HG02588 (cell line): ENCODE measurements at regions not wholly inside any gene's neighbourhood (a gene's known extent, or its start where the extent isn't known, plus 50 kb on each side); places are given as distances from the start of the nearest gene placed in this dataset.

ENCODE experiments used
- ATAC-seq: cut with Tn5 transposase; IDR thresholded peaks from one replicate; pipeline ENCODE4 v1.9.1; 2021; ENCODE audit warnings: mild to moderate bottlenecking, moderate library complexity; ENCODE audit not compliant: unreplicated experiment

DNA sequence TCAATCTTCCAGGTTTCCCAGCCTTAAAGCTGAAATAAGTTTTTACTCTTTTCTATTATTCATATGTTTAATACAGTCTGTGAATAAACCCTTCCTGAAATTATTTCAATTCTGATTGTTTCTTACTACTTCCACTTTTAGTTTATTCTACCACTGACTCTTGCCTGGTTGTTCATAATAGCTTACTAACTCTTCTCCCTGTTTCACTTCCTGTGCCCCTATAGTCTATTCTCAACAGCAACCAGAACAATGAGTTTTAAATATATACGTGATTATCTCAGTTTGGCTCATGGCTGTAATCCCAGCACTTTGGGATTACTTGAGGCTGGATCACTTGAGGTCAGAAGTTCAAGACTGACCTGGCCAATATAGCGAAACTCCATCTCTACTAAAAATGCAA, 408.0 kb upstream of the SPOCK3 start:
- no peak for ATAC-seq

DNA sequence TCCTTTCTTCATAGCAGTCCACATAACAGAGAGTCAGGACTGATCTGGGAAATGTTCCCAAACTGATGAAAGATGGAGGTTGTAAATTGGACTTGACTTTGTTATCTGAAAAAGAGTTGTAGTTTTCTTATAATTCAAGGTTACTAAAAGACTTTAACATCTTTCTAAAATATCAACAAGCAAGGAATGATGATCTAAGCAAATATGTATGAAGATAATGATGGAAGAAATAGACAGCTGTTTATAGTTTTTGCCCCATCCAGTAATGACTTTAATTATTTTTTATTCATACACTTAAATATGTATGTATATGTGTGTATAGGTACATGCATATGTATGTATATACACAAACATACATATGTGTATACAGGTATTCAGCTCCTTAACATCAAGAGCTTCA, 411.1 kb upstream of the SPOCK3 start:
- no peak for ATAC-seq

DNA sequence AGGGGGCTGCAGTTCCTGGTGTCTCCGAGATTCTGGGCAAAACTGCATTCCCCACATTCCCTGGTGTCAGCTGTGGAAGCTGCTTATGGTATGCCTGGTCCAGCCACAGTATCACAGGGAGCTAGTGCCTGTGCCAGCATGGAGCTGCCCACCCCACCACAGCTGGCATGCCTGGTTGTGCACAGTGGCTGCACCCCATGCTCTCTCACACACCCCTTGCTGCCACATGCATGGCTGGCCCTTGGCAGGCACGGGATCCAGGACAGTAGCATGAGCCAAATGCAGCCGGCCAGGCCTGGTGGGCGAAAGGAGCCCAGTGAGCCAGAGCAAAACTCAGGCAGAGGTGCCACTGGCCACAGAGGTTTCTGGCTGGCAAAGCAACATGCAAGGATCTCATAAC, 418.0 kb upstream of the SPOCK3 start:
- ATAC-seq: no peak

DNA sequence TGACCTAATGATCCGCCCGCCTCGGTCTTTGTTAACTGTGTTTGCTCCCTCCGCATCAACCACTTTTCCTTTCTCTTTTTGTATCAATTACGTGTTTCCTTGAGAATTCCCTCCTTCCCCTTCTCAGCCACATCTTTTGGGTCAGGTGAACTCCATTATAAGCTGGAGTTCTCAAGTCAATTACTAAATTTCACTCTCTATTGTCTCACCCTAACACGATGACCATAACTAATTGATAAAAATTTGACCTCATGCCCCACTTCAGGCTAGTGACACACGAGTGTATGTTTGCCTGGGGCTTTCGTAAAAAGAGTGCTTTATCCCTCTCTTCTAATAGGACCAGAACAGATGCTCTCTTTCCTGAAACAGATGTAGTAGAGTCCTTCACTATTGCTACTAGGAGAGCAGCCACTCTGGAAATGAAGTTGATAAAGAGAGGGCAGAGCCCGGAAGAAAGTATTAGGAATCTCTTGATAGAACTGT, 403.6 kb upstream of the ANXA10 start:
- ATAC-seq: no peak

DNA sequence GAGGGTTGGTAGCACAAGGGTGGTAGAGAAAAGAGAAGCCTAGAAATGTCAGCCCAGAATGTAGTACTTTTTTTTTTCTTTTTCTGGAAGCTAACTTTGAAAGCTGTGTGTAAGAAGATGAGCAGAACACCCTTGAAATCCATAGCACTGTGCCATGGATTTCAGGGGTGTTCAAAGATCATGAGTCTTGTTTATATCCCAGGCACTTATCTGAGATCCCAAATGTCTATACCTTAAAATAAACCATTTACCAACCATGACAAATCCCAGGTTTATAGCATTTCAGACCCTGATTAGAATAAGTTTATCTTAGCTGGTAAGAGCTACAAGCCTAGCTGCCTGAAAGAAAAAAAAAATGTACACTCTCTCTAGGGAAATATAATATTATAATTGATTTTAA, 389.9 kb upstream of the ANXA10 start:
- ATAC-seq: no peak

DNA sequence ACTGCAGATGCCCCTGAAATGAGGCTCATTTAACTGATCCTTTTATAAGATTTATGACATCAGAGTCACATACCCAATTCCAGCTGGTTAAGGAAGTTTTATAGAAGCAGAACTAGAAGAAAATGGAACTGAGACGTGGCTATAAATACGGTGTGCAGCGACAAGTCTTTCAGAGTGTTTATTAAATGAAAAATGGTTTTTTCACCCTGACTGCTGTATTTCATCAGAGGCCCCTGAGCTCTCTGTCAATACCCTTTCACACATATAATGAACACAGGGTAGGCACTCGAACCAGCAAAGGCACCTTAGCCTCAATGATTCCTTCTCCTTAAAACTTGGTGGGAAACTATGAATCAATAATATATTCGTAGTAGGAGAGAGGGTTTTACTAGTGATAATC, 380.8 kb upstream of the ANXA10 start:
- no peak for ATAC-seq

DNA sequence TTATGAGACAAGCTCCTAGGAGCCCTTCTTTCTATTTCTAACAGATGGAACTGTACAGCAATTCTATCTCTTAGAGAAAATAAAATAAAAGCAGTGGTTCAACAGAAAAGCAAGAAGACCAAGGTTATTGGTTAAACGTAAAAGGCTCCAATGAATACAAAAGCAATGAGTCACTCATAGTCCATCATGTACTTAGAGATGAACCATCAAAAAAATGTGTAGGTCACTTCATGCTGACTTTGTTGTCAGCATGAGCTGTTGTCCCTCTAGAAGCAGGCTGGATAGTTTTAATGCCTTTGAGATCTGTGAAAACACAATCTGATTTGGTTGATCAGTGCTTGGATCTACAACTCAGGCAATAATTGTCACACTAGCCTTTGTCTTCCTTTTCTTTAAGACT, 378.6 kb upstream of the ANXA10 start:
- no peak for ATAC-seq

DNA sequence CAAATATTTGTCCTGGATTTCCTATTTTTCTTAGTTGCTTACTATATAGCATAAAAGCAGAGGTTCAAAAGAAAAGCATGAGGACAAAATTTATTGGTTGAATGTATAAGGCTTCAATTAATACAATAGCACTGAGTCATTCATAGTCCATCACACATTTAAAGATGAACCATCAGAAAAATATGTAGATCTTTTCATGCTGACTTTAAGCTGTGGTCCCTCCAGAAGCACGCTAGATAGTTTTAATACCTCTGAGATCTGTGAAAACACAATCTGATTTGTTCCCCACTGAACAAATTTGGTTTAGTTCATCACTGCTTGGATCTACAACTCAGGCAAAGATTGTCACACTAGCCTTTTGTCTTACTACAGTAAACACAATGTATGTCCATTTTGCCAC, 377.2 kb upstream of the ANXA10 start:
- no peak for ATAC-seq

DNA sequence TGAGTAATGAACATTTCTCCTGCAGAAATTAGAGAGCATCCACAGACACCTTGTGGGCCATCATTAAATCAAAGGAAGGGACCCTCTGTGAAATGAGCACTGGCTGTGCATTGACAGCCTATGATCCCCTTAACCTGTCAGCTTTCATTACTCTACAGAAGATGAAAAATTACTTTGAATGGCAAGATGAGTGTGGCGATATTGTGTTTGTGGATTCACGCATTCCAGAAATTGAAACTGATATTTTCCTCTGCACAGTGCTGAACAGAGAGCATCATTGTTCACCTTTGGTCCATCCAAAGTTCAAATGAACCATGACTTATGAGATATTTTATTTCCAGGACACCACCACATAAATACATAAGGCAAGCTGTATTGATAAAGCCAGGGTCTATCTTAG, 374.8 kb upstream of the ANXA10 start:
- ATAC-seq: no peak

DNA sequence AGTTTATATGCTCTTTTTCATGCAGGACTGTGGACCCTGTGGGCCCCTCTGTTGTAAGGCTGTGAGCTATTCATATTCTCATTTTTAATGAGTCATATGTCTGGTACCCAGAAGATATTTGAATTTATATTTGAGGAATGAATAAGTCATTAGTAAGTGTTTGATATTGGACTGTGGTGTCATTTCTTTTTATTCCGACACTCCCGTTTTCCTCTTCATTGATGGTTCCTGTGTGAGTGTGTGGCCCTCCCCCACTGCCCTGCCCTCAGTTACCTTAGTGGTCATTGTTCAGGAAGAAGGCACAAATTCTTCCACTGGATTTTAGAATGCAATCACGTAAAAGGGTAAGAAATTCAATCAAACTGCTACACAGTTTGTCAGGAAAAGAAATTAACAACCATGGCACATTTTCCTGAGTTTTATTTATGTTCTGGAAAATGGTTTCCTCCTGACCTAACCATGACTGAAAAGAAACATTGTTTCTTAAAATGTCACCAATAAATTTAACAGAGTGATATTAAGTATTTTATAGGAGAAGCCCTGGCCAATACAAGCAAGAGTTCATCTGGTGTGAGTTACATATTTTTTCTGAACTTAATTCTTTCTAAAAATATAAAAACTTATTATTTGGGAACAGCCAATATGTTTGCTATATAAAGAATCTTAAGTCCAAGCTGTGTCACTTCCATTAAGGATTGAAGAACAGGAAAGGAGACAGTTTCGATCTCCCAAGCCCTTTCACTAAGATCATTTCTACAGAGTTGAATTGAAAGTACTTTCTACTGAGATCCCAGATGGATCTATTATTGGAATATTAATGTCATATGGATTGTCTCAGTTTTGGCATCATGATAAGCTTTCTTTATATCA, 370.5 kb upstream of the ANXA10 start:
- ATAC-seq: no peak

DNA sequence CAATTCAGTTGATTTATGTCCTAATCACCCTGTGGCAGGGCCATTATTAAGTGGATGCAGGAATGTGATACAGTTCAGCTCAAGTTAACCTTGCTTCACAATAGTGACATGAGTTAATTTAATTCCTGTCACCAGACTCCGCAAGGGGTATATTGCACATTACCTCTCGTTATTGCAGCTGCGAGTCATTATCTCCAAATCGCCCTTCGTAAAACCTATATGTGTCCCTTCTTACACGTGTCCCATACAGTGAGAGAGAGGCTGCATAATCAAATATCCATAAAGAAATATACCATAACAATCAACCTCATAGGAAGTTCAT, 369.9 kb upstream of the ANXA10 start:
- ATAC-seq: no peak

DNA sequence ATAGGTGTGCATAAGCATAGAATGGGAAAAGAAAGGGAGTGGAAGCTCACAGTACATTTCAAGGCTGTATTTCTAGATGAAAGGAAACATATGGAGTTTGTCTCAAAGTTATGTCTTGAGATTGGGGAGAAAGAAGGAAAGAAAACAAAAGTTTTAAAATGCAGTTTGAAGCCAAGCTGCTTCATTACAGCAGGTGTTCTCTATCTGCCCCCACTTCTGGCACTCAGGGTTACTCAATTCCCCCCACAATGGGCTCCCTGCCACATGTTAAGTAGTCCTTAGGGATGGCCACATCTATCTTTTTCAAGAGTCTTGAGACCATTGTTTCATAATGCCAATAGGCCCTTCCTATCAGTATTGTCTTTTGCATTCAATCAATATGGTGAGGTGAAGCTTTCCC, 367.4 kb upstream of the ANXA10 start:
- ATAC-seq: no peak

DNA sequence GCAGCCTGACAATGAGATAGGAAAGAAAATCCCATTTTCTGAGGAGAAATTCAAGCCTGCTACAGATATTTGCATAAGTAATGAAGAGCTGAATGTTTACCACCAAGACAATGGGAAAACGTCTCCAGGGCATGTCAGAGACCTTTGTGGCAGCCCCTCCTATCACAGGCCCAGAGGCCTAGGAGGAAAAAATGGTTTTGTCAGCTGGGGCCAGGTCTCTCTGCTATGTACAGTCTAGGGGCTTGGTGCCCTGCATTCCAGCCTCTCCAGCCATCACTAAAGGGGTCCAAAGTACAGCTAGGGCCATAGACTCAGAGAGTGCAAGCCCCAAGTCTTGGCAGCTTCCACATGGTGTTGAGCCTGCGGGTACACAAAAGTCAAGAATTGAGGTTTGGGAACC, 361.6 kb upstream of the ANXA10 start:
- no peak for ATAC-seq

DNA sequence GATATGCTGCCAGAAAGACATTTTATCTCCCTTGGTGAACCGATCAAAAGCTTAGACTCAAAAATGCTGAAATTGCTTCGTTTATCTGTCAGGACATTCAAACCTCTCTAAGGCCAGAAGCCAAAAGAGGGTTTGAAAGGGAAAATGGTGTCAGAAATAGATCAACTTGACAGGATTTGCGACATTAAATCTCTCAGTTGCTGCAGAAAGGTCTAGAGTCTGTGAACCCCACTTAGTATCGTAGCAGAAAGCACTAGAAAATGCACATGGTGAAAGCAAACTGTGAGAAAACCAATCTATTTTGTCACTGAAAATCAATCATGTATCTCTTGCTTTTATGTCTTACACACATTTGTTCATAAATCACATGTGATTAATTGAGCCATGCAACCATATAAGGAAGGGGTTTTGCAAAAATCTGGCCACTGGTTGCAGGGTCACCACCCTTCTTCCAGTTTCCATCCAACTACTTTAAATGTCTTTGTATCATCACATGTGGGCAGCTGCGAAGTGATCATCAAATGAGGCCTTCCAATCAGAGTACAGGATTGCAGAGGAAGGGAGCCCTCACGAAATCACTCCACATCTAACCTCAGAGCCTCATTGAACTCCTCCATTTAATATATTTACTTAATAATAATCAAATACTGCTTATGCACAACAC, 347.2 kb upstream of the ANXA10 start:
- ATAC-seq: no peak

DNA sequence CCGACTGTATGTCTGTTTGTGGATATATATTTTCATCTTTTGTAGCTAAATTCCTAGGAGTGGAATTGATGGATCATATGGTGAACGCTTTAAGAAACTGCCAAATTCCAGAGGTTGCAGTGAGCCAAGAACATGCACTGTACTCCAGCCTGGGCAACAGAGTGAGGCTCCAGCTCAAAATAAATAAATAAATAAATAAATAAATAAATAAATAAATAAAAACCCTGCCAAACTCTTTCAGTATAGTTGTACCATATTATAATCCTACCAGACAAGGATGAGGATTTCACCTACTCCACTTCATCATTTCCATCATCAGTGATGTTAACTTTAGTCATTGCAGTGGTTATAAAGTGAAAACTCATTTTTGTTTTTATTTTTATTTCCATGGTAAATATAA, 325.1 kb upstream of the ANXA10 start:
- no peak for ATAC-seq

DNA sequence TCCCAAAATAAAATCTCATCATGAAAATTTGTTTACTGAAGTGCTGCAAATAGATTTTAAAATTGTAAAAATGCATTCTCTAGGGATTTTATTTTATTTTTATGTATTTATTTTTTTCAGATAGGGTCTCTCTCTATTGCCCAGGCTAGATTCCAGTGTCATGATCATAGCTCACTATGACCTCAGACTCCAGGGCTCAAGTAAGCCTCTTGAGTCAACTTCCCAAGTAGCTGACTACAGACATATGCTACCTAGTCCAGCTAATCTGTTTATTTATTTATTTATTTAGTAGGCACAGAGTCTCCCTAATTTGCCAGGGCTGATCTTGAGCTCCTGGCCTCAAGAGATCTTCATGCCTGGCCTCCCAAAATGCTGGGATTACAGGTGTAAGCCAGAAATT, 317.7 kb upstream of the ANXA10 start:
- ATAC-seq: no peak

DNA sequence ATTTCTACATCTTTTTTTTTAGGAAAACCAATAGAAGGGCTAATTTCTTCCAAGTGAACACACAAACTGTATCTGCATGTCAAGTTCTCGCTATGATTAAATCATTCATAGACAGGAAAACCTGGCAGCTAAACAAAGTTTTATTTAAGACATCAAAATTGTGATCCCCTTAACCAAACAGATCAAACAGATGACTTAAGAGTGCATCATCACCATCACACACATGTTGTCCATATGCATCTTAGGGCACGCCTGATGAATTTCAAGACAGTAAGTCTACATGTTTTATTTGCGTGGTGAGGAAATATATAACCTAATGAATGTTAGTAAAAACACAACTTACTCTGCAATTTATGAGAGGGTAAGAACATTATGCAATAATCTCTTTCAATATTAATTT, 317.0 kb upstream of the ANXA10 start:
- no peak for ATAC-seq

DNA sequence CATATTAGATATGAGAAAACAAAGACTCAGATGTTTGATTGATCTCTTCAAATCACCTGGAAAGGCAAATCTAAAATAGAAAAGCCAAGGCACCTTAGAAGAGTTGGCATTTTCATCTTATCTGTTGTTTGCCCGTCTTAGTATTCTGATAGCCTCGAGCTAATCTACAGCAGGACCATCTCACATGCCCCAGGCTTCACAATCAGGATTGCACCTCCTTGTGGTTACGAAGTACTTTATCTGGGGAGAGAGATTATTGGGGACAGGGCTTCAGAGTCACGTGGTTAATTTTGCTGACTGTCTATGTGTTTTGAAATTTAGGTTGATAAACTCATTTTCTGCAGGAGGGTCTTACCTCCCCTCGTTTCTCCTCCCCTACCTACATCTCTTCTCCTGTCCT, 313.1 kb upstream of the ANXA10 start:
- no peak for ATAC-seq

DNA sequence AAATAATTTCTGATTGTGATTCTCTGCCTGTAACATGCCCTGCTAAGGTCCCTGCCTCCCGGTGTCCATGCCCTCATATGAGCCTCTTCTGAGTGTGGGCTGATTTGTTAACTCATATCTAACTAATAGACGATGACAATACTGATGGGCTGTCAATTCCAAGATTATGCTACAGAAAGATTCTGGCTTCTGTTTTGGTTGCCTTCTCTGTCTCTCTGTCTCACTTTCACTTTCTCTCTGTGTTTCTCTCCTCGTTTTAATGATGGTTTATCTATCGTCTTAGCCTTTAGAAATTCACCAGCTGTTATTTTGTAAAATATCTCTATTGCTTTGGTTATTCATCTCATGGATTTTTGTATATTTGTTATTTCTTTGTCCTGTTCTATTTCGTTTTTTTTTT, 312.5 kb upstream of the ANXA10 start:
- no peak for ATAC-seq

DNA sequence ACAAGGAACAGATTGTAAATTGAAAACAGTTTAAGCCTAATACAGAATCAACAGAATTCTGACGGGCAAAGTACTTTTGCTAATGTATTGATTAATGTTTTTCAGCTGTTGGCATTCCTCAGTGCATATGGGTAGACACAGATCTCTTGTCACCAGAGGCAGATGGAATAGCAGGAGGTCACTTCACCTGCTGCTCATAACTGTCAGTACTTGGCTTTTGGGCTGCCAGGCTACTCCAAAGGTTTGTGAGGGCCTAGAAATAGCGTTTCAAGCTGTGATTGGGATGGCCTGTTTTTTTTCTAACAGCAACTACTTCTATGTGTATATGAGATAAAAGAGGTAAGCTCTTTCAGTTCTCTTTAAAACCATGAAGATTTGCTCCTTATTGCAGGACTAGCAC, 307.5 kb upstream of the ANXA10 start:
- no peak for ATAC-seq

DNA sequence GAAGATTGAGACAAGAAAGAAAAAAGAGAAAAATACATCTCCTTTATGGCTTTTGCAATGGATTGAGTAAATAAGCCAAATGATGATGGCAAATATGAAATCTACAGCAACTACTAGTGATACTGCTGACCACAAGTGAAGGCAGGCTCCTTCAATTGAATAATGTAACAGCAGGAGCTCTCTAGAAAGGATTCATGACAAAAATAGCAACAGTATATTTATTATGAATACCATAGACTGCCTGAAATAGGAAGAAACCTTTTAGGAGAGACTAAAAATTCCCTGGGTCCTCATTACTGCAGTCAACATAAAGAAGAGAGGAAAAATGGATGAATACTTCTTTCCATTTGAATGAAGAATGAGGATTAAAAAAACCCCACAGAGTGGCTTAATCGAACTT, 306.8 kb upstream of the ANXA10 start:
- no peak for ATAC-seq

DNA sequence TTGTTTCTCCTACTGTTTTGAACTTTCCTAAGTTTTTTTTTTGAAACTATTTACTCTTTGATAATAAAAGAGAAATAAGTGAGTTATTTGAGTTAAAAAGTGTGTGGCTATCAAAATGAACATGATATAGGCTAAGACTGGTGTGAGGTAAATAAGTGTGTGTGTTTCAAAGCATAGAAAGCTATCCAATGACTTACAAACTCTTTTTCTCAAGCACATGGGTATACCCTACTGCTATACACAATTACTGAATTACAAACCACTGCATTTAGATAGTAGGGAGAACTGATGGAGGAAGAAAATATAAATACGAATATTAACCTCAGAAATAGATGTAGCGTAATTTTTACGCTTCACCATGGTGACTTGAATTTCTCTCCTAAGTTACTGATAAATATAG, 305.8 kb upstream of the ANXA10 start:
- no peak for ATAC-seq

DNA sequence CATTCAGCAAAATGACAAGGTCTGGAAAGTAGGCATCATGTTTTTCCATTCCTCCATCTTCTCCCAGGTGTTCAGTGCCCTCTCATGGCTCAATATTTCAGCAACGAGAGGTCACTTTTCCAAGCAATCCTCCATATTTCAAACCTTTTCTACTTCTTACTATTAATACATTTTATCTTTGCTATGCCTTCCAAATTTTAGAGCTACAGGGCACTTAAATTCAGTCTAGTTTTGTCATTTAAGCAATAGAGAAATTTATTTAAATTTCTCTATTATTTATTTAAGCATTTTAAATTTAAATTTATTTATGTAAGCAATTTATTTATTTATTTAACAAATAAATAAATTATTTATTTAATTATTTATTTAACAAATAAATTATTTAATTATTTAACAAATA, 305.1 kb upstream of the ANXA10 start:
- ATAC-seq: no peak
